Type B pancreatic cell (in vitro differentiated cells): ENCODE measurements at regions not wholly inside any gene's neighbourhood (a gene's known extent, or its start where the extent isn't known, plus 50 kb on each side); places are given as distances from the start of the nearest gene placed in this dataset.

Experiments
- DNase-seq: peaks from one replicate; pipeline ENCODE4 v3.0.0; 2021; ENCODE audit warnings: mixed read lengths; ENCODE audit not compliant: unreplicated experiment; ENCODE audit errors: extremely low spot score
- H3K27ac Mint-ChIP-seq: 2 replicates; pipeline ENCODE4 v1.8.0; 2021; ENCODE audit warnings: mild to moderate bottlenecking, mixed read lengths
- H3K27me3 Mint-ChIP-seq: 2 replicates; pipeline ENCODE4 v1.8.0; 2021; ENCODE audit warnings: mixed read lengths
- H3K36me3 Mint-ChIP-seq: 2 replicates; pipeline ENCODE4 v1.8.0; 2021; ENCODE audit warnings: mixed read lengths
- H3K4me1 Mint-ChIP-seq: one replicate; pipeline ENCODE4 v1.8.0; 2021; ENCODE audit warnings: mixed read lengths; ENCODE audit not compliant: unreplicated experiment
- H3K4me3 Mint-ChIP-seq: 2 replicates; pipeline ENCODE4 v1.8.0; 2021; ENCODE audit warnings: mild to moderate bottlenecking, mixed read lengths
- H3K9me3 Mint-ChIP-seq: 2 replicates; pipeline ENCODE4 v1.8.0; 2021; ENCODE audit warnings: mixed read lengths
- CTCF ChIP-seq: fragments of 200-600 bp; sonication (generic); conservative IDR thresholded peaks from 2 replicates; pipeline ENCODE4 v1.5.0; 2021; ENCODE audit warnings: antibody characterized with exemption, mild to moderate bottlenecking

DNA sequence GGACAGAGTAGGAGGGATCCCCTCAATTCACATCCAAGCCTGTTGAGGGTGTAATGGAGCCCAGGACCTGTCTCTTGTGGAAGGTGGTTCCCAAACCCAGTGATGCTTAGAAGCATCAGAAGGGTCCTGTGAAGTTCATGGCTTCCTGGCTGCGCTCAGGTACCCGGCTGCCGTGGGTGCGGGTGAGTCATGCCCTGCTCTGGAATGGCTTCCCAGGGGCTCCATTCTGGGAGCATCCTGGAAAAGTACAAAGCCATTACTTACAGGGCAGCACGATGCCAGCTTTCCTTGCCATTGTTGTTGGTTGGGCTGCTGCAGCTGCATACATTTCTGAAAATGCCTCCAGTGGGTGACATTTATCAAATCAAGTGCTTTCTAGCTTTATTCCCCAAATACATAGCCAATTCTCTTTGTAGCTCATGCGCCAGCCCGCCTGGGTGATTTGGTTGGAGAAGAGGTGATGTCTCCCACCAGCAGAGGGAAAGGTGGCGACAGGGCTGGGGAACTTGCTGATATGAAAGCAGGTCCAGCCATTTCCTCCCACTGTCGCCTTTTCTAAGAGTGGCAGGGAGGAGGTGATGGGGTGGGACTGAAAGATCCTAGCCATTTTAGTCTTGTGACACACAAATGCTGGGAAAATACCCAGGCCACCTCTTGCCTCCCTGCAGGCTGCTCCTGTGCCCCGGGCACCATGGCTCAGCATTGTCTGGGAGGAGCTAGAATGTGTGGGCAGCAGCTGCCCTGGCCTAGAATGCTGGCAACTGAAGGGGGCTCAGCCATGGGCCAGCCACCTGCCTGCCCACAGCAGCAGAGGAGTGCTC lies 65.9 kb upstream of the HPCAL1 start:
- no peaks in the 10 kb centered on the region for H3K4me1 Mint-ChIP-seq
- H3K27ac Mint-ChIP-seq = no peak overlapping the region
- H3K9me3 Mint-ChIP-seq = no peaks in the 10 kb centered on the region
- DNase-seq = no peak
- H3K36me3 Mint-ChIP-seq = no peaks in the 10 kb centered on the region
- peaks cover 4% of the 10 kb centered on the region for H3K27me3 Mint-ChIP-seq
- TF ChIP-seq CTCF = no peak
- H3K4me3 Mint-ChIP-seq = no peak overlapping the region

DNA sequence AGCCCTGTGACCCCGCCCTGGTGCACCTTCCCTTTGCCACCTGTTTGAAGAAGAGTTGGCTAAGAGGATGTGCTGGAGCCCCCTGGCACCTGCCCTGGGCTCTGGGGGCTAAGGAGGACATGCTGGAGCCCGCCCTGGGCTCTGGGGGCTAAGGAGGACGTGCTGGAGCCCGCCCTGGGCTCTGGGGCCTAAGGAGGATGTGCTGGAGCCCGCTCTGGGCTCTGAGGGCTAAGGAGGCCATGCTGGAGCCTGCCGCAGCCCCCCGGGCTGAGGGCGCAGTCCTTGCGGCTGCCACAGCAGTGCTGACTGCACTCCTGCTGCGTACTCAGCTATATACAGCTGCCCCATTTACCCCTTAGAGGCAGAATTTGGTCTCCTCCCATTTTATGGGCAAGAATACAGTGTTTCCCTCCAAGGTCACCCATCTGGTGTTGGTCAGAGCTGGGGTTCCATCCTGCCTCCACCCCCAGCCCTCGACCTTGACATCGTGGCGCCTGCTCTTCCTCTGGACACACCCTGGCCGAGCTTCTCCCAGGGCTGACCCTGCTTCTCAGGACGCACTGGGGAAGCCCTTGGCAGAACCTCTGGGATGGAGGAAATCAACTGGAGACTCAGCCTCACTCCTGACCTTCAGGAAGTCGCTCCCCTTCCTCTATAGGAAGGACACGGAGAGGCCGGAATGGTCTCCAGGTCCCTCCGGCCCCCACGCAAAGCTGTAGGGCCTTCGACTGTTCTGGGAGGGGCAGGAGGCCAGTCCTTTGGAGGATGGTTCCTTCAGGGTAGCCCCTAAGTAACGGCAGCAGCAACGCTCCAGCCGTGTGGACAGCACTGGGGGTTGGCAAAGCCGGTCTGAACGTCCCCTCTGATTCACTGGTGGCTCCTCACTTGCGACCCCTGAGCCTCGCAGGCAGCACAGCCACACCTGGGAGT lies 65.0 kb upstream of the HPCAL1 start:
- no peaks in the 10 kb centered on the region for H3K9me3 Mint-ChIP-seq
- H3K36me3 Mint-ChIP-seq = no peaks in the 10 kb centered on the region

DNA sequence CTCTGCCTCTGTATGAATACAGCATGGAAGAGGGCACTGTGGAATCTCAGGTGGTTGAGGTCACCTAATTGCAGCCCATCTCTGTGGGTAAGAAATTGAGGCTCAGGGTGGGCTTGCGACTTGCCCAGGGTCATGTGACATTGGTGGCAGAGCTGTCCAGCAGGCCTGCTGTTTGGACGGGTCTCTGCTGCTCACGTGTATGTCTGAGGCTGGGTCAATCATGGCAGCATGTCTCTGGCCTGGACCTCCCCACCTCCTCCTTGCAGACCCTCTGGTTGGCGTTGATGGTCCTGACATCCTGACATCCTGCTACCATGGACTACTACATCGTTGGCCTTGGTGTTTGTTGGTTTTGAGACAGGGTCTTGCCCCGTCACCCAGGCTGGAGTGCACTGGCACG lies 64.3 kb upstream of the HPCAL1 start:
- TF ChIP-seq CTCF = no peak

More for the DNA sequence above, 65.0 kb upstream of the HPCAL1 start:
- H3K4me1 Mint-ChIP-seq = peaks cover 2% of the 10 kb centered on the region
- peaks cover 4% of the 10 kb centered on the region for H3K27me3 Mint-ChIP-seq
- no peak overlapping the region for H3K27ac Mint-ChIP-seq
- no peak for TF ChIP-seq CTCF
- DNase-seq = no peak
- H3K4me3 Mint-ChIP-seq = no peak overlapping the region

GRCh38 chr2:10238991-10239485 lies 63.7 kb upstream of the HPCAL1 start:
- peak; percentile 55 for DNase-seq
- Mint-ChIP-seq H3K4me1 (peaks cover 11% of the 10 kb centered on the region), H3K4me3 (no peak overlapping the region), H3K9me3 (no peaks in the 10 kb centered on the region), H3K27me3 (no peaks in the 10 kb centered on the region), H3K36me3 (no peaks in the 10 kb centered on the region), H3K27ac (no peak overlapping the region)
- TF ChIP-seq CTCF = no peak

More for the DNA sequence above, 64.3 kb upstream of the HPCAL1 start:
- H3K27me3 Mint-ChIP-seq = peaks cover 4% of the 10 kb centered on the region
- peaks cover 7% of the 10 kb centered on the region for H3K4me1 Mint-ChIP-seq
- H3K9me3 Mint-ChIP-seq = no peaks in the 10 kb centered on the region
- no peak overlapping the region for H3K27ac Mint-ChIP-seq
- no peak for DNase-seq
- no peaks in the 10 kb centered on the region for H3K36me3 Mint-ChIP-seq
- H3K4me3 Mint-ChIP-seq = no peak overlapping the region

GRCh38 chr2:10239561-10239967 lies 63.1 kb upstream of the HPCAL1 start:
- TF ChIP-seq CTCF = peak; percentile 37
- no peak overlapping the region for H3K4me3 Mint-ChIP-seq
- H3K27ac Mint-ChIP-seq = no peak overlapping the region
- DNase-seq = peak; percentile 48
- peaks cover 11% of the 10 kb centered on the region for H3K4me1 Mint-ChIP-seq
- no peaks in the 10 kb centered on the region for H3K27me3 Mint-ChIP-seq
- H3K9me3 Mint-ChIP-seq = no peaks in the 10 kb centered on the region
- H3K36me3 Mint-ChIP-seq = no peaks in the 10 kb centered on the region
